C4-2B (cell line): ENCODE measurements at regions not wholly inside any gene's neighbourhood (a gene's known extent, or its start where the extent isn't known, plus 50 kb on each side); places are given as distances from the start of the nearest gene placed in this dataset.

Experiments
- CTCF ChIP-seq: fragments of 450-650 bp; conservative IDR thresholded peaks from 2 replicates; pipeline ENCODE4 v1.5.1; 2017; ENCODE audit warnings: mild to moderate bottlenecking
- ZFX ChIP-seq: fragments of 450-650 bp; IDR thresholded peaks from 2 replicates; pipeline ENCODE4 v1.6.1; 2017

GRCh38 chr19:30656520-30657100 lies 284.4 kb downstream of the ZNF536 start:
- no peak for TF ChIP-seq CTCF
- TF ChIP-seq ZFX: no peak
